Gastroesophageal sphincter (tissue), 3 donors: ENCODE measurements at regions not wholly inside any gene's neighbourhood (a gene's known extent, or its start where the extent isn't known, plus 50 kb on each side); places are given as distances from the start of the nearest gene placed in this dataset.

ENCODE experiments used
- POLR2AphosphoS5 ChIP-seq: sonication (generic); formaldehyde crosslinking; IDR thresholded peaks from one replicate; pipeline ENCODE4 v1.6.1; 2017; ENCODE audit warnings: antibody characterized with exemption
- TF ChIP-seq, protein P1 (sequence below), 4 experiments: fragments of 200-600 bp in 2 of 4; fragments of 450-650 bp in 2 of 4; sonication (generic) in 1 of 4; IDR thresholded peaks; one replicate each; pipeline ENCODE4 v1.5.1; 2017 to 2019; ENCODE audit warnings: antibody characterized with exemption in 4 of 4, mild to moderate bottlenecking in 2 of 4, moderate library complexity in 2 of 4

DNA sequence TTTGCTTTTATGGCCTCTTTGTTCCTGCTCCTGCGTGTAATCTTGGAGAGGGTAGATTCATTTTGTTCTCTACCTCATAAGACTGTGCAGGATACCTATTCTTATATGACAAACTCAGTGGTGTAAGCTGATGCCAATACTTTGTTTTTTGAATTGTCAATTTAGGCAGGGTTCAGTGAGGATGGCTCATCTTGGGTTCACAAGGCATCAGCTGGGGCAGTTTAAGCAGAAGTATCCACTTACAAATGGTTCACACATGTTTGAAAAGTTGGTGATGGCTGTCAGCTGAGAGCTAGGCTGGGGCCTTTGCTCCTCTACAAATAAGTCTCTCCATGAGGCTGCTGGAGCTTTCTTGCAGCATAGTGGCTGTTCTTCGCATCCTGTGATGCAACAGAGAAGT, 920.6 kb upstream of the PIK3C3 start:
- TF ChIP-seq, protein P1, sequence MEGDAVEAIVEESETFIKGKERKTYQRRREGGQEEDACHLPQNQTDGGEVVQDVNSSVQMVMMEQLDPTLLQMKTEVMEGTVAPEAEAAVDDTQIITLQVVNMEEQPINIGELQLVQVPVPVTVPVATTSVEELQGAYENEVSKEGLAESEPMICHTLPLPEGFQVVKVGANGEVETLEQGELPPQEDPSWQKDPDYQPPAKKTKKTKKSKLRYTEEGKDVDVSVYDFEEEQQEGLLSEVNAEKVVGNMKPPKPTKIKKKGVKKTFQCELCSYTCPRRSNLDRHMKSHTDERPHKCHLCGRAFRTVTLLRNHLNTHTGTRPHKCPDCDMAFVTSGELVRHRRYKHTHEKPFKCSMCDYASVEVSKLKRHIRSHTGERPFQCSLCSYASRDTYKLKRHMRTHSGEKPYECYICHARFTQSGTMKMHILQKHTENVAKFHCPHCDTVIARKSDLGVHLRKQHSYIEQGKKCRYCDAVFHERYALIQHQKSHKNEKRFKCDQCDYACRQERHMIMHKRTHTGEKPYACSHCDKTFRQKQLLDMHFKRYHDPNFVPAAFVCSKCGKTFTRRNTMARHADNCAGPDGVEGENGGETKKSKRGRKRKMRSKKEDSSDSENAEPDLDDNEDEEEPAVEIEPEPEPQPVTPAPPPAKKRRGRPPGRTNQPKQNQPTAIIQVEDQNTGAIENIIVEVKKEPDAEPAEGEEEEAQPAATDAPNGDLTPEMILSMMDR (IDR thresholded peaks at IDR 0.05): no peak
- TF ChIP-seq POLR2AphosphoS5: no peak
